NB4 (cell line): ENCODE measurements at regions not wholly inside any gene's neighbourhood (a gene's known extent, or its start where the extent isn't known, plus 50 kb on each side); places are given as distances from the start of the nearest gene placed in this dataset.

Experiments used
- DNase-seq: peaks from one replicate; pipeline ENCODE4 v3.0.0; 2010; ENCODE audit warnings: low read depth
- H3K4me3 ChIP-seq: one replicate; pipeline ENCODE4 v1.5.1; 2011; ENCODE audit warnings: mild to moderate bottlenecking, low read depth, low read length, moderate library complexity
- CTCF ChIP-seq: IDR thresholded peaks from one replicate; pipeline ENCODE4 v1.5.1; 2012; ENCODE audit warnings: low read depth, low read length
- MAX ChIP-seq: IDR thresholded peaks from 2 replicates; pipeline ENCODE4 v1.6.1; 2011; ENCODE audit warnings: low read depth, low read length
- MYC ChIP-seq: IDR thresholded peaks from 2 replicates; pipeline ENCODE4 v1.6.1; 2011; ENCODE audit warnings: low read depth, low read length
- POLR2A ChIP-seq: IDR thresholded peaks from 2 replicates; pipeline ENCODE4 v1.6.1; 2011; ENCODE audit warnings: mild to moderate bottlenecking; ENCODE audit not compliant: insufficient read length; ENCODE audit errors: extremely low read depth

GRCh38 chr4:38449506-38450174 lies 214.4 kb upstream of the KLF3 start:
- DNase-seq, result no peak
- TF ChIP-seq MYC, result no peak
- TF ChIP-seq MAX, result no peak
- TF ChIP-seq POLR2A, result no peak
- no peak for TF ChIP-seq CTCF
- no peak overlapping the region for H3K4me3 ChIP-seq

- no peak overlapping the region for H3K4me3 ChIP-seq
- DNase-seq, result no peak
- no peak for TF ChIP-seq MAX
- no peak for TF ChIP-seq POLR2A
- no peak for TF ChIP-seq CTCF
- TF ChIP-seq MYC, result no peak
Observed at GRCh38 chr4:38452009-38452408, 212.0 kb upstream of the KLF3 start.

- no peak for DNase-seq
- H3K4me3 ChIP-seq, result no peak overlapping the region
- TF ChIP-seq CTCF (no peak), POLR2A (no peak), MAX (no peak)
Observed at GRCh38 chr4:38452542-38452941, 211.5 kb upstream of the KLF3 start.

GRCh38 chr4:38453253-38453881 lies 210.6 kb upstream of the KLF3 start:
- H3K4me3 ChIP-seq, result no peak overlapping the region
- no peak for TF ChIP-seq MAX
- TF ChIP-seq MYC, result no peak
- no peak for TF ChIP-seq CTCF
- TF ChIP-seq POLR2A, result no peak
- no peak for DNase-seq

GRCh38 chr4:38454284-38454683 lies 209.7 kb upstream of the KLF3 start:
- H3K4me3 ChIP-seq, result no peak overlapping the region
- TF ChIP-seq MAX (no peak), CTCF (no peak), POLR2A (no peak), MYC (no peak)
- DNase-seq, result no peak
